ENCODE measurements at regions not wholly inside any gene's neighbourhood (a gene's known extent, or its start where the extent isn't known, plus 50 kb on each side); places are given as distances from the start of the nearest gene placed in this dataset.
"Not testable (repeated sequence)": the region's sequence is repeated elsewhere in the genome, so short reads cannot be mapped to it uniquely, and the experiment has no call there.

- Histone ChIP-seq H3K9ac (ENCODE audit: low read length) (no peak overlapping the region), H2AFZ (ENCODE audit: low read depth, low read length, severe bottlenecking) (no peak overlapping the region), H3K79me2 (ENCODE audit: insufficient read depth, low read length) (no peaks in the 10 kb centered on the region), H3K4me2 (ENCODE audit: low read depth, low read length, poor library complexity, severe bottlenecking) (no peak overlapping the region), H3K9me3 (ENCODE audit: insufficient read depth, low read length) (no peaks in the 10 kb centered on the region), H3K27ac (ENCODE audit: low read depth, low read length) (no peak overlapping the region), H3K36me3 (ENCODE audit: low read length) (no peaks in the 10 kb centered on the region), H3K9me2 (replicated peaks; ENCODE audit: insufficient read depth, low read length) (no peaks in the 10 kb centered on the region), H3K27me3 (ENCODE audit: low read length) (no peaks in the 10 kb centered on the region), H4K20me1 (ENCODE audit: low read depth, low read length) (no peaks in the 10 kb centered on the region), H3F3A (ENCODE audit: insufficient read depth) (no peaks in the 10 kb centered on the region), H3K4me3 (ENCODE audit: insufficient read depth, low read length, poor library complexity, severe bottlenecking) (no peak overlapping the region)
- TF ChIP-seq EZH2phosphoT487 (conservative IDR thresholded peaks at IDR 0.05; ENCODE audit: low read length): no peak
- no peak for TF ChIP-seq CTCF (IDR thresholded peaks at IDR 0.05; ENCODE audit: insufficient read depth, low read length, poor library complexity, severe bottlenecking)
These were observed 212.3 kb upstream of the ZNF217 start for GRCh38 chr20:53805895-53806384.

GRCh38 chr20:53804920-53805894 is 211.6 kb upstream of the ZNF217 start:
- Histone ChIP-seq H3K9ac (ENCODE audit: low read length) (no peak overlapping the region), H3K36me3 (ENCODE audit: low read length) (no peaks in the 10 kb centered on the region), H3F3A (ENCODE audit: insufficient read depth) (no peaks in the 10 kb centered on the region), H3K4me3 (ENCODE audit: insufficient read depth, low read length, poor library complexity, severe bottlenecking) (no peak overlapping the region), H3K79me2 (ENCODE audit: insufficient read depth, low read length) (no peaks in the 10 kb centered on the region), H2AFZ (ENCODE audit: low read depth, low read length, severe bottlenecking) (no peak overlapping the region), H4K20me1 (ENCODE audit: low read depth, low read length) (no peaks in the 10 kb centered on the region), H3K27ac (ENCODE audit: low read depth, low read length) (no peak overlapping the region), H3K4me2 (ENCODE audit: low read depth, low read length, poor library complexity, severe bottlenecking) (no peak overlapping the region), H3K9me2 (replicated peaks; ENCODE audit: insufficient read depth, low read length) (no peaks in the 10 kb centered on the region), H3K9me3 (ENCODE audit: insufficient read depth, low read length) (no peaks in the 10 kb centered on the region), H3K27me3 (ENCODE audit: low read length) (no peaks in the 10 kb centered on the region)
- TF ChIP-seq EZH2phosphoT487 (conservative IDR thresholded peaks at IDR 0.05; ENCODE audit: low read length) (no peak), CTCF (IDR thresholded peaks at IDR 0.05; ENCODE audit: insufficient read depth, low read length, poor library complexity, severe bottlenecking) (no peak)

- H3K79me2 ChIP-seq (ENCODE audit: insufficient read depth, low read length); H3K9me3 ChIP-seq (ENCODE audit: insufficient read depth, low read length); H3K27ac ChIP-seq (ENCODE audit: low read depth, low read length); H3K4me2 ChIP-seq (ENCODE audit: low read depth, low read length, poor library complexity, severe bottlenecking); H3K9ac ChIP-seq (ENCODE audit: low read length); H3K4me3 ChIP-seq (ENCODE audit: insufficient read depth, low read length, poor library complexity, severe bottlenecking); H2AFZ ChIP-seq (ENCODE audit: low read depth, low read length, severe bottlenecking); H3F3A ChIP-seq (ENCODE audit: insufficient read depth); H3K36me3 ChIP-seq (ENCODE audit: low read length); H4K20me1 ChIP-seq (ENCODE audit: low read depth, low read length); H3K27me3 ChIP-seq (ENCODE audit: low read length); H3K9me2 ChIP-seq (replicated peaks; ENCODE audit: insufficient read depth, low read length): not testable (repeated sequence)
These were observed 210.7 kb upstream of the ZNF217 start for GRCh38 chr20:53804308-53804707.

Data from SU-DHL-6 (cell line).